ENCODE measurements at regions not wholly inside any gene's neighbourhood (a gene's known extent, or its start where the extent isn't known, plus 50 kb on each side); places are given as distances from the start of the nearest gene placed in this dataset.

DNA sequence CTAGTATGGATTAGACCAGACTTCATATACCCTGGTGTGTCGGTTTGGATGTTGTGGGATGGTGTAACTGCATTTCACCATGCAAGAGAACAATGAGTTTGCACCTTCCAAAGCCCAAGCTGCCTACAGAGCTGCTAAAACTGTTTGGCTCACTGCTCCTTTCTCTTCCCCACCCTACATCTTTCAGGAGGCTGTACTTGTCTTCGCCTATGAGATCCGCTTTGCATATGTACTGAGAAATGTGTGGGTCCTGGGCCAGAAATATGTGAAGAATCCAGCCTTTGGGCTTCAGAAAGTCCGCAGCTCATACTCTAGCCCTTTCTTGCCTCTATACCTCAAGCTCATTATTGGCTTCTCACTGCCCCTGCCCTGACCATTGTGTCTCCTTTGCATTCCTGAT lies 1060.0 kb downstream of the NTRK3 start:
- no peak overlapping the region for H3K4me3 ChIP-seq
- H3K36me3 ChIP-seq (replicated peaks in 1 of 2; ENCODE audit: insufficient read depth in 1 of 2, low read depth in 2 of 2): no peaks in the 10 kb centered on the region
- DNase-seq: no peak

DNA sequence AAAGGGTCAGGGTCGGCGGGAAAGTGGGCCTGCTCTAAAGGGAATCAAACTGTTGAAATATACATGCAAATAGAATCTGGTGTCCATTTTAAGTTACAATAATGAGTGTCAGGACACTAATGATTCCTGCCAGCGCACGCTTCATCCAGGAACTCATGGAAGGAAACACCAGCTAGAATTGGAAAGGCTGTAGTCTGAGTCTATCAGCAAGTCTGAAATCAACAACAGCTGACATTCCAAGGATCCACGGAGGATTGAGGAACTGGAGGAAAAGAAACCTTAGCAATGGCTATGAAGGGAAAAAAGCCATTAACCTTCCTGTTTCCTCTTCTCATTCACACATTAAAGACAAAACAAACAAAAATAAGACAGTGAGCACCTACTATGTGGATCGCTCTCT lies 1063.1 kb downstream of the NTRK3 start:
- WGBS, 2 donors: 72 to 80% methylated on average over 6 of the region's 6 CpGs
- TF ChIP-seq, protein P1, sequence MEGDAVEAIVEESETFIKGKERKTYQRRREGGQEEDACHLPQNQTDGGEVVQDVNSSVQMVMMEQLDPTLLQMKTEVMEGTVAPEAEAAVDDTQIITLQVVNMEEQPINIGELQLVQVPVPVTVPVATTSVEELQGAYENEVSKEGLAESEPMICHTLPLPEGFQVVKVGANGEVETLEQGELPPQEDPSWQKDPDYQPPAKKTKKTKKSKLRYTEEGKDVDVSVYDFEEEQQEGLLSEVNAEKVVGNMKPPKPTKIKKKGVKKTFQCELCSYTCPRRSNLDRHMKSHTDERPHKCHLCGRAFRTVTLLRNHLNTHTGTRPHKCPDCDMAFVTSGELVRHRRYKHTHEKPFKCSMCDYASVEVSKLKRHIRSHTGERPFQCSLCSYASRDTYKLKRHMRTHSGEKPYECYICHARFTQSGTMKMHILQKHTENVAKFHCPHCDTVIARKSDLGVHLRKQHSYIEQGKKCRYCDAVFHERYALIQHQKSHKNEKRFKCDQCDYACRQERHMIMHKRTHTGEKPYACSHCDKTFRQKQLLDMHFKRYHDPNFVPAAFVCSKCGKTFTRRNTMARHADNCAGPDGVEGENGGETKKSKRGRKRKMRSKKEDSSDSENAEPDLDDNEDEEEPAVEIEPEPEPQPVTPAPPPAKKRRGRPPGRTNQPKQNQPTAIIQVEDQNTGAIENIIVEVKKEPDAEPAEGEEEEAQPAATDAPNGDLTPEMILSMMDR (IDR thresholded peaks at IDR 0.05): no peak
- TF ChIP-seq POLR2A (IDR thresholded peaks at IDR 0.05): no peak
- intact Hi-C loops (cut with DNase I): no loop called here
- Histone ChIP-seq H3K4me1 (peaks cover 5% of the 10 kb centered on the region), H3K9me3 (no peaks in the 10 kb centered on the region), H3K4me3 (no peak overlapping the region), H3K36me3 (replicated peaks in 1 of 2; ENCODE audit: insufficient read depth in 1 of 2, low read depth in 2 of 2) (no peaks in the 10 kb centered on the region), H3K27ac (no peak overlapping the region), H3K27me3 (no peaks in the 10 kb centered on the region)
- ATAC-seq: no peak
- no peak for DNase-seq

More for the DNA sequence above, 1060.0 kb downstream of the NTRK3 start:
- intact Hi-C loops (cut with DNase I): no loop called here
- Histone ChIP-seq H3K27me3 (no peaks in the 10 kb centered on the region), H3K27ac (no peak overlapping the region), H3K9me3 (no peaks in the 10 kb centered on the region), H3K4me1 (no peaks in the 10 kb centered on the region)
- ATAC-seq: no peak
- TF ChIP-seq POLR2A (IDR thresholded peaks at IDR 0.05): no peak
- TF ChIP-seq, protein P1 (IDR thresholded peaks at IDR 0.05): no peak
- 71 to 86% methylated on average over 4 of the region's 4 CpGs for WGBS, 2 donors

DNA sequence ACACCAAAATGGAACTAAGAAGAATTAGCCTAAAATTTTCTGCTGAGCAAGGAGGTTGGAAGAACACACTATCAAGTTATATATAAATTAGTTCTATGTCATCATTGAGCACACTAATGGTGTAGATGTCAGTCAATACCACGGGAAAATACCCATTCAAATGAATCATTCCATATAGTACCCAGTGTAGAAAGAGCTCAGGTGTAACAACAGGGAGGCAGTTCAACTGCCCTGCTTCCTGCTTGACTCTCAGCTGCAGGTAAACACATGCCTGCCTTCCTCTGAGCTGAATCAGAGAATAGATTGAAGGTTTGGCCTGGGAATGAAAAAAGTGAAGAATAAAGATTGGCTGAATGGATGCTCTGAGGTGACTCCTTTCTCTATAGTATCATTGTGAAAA lies 1088.0 kb downstream of the AGBL1 start:
- intact Hi-C loops (cut with DNase I): no loop called here
- H3K27me3 ChIP-seq: no peaks in the 10 kb centered on the region
- ATAC-seq: no peak
- no peaks in the 10 kb centered on the region for H3K9me3 ChIP-seq
- H3K36me3 ChIP-seq (replicated peaks in 1 of 2; ENCODE audit: insufficient read depth in 1 of 2, low read depth in 2 of 2): no peaks in the 10 kb centered on the region
- no peak for TF ChIP-seq POLR2A (IDR thresholded peaks at IDR 0.05)
- TF ChIP-seq, protein P1 (IDR thresholded peaks at IDR 0.05): no peak
- H3K4me1 ChIP-seq: no peaks in the 10 kb centered on the region
- DNase-seq: no peak
- no peak overlapping the region for H3K4me3 ChIP-seq
- H3K27ac ChIP-seq: no peak overlapping the region
- WGBS, 2 donors: 10 to 19% methylated on average over 1 of the region's 1 CpG

DNA sequence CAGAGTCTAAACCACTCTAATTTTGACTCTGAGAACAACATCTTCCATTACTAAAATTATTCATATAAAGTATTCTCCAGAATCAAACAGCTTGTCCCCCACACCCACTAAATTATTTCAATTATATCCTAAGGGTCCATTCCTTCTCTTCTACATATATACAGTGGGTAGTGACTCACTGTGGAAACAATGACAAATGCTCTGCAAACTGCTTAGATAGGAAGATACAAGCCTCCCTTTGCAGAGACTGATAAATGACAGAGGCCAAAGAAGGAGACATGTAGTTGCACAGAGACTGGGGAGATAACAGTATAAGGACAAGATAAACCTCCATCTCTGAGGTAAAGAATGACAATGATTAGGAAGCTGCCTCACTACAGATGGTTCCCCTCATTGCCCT lies 1087.4 kb downstream of the AGBL1 start:
- TF ChIP-seq, protein P1 (IDR thresholded peaks at IDR 0.05): no peak
- DNase-seq: no peak
- Histone ChIP-seq H3K4me1 (no peaks in the 10 kb centered on the region), H3K36me3 (replicated peaks in 1 of 2; ENCODE audit: insufficient read depth in 1 of 2, low read depth in 2 of 2) (no peaks in the 10 kb centered on the region), H3K9me3 (no peaks in the 10 kb centered on the region), H3K4me3 (no peak overlapping the region), H3K27me3 (no peaks in the 10 kb centered on the region), H3K27ac (no peak overlapping the region)
- intact Hi-C loops (cut with DNase I): no loop called here
- no peak for ATAC-seq

DNA sequence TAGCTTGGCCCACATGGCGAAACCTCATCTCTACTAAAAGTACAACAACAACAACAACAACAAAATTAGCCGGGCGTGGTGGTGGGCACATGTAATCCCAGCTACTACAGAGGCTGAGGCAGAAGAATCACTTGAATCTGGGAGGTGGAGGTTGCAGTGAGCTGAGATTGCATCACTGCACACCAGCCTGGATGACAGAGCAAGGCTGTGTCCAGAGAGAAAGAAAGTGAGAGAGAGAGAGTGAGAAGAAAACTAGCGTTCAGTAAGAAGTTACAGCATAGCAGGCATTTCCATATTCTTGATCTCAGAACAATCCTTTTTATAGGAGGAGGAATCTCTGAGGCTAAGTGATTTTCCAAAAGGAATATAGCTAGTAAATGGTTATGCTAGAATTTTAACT lies 1076.1 kb downstream of the AGBL1 start:
- Histone ChIP-seq H3K27me3 (no peaks in the 10 kb centered on the region), H3K4me3 (no peak overlapping the region), H3K4me1 (no peaks in the 10 kb centered on the region), H3K36me3 (replicated peaks in 1 of 2; ENCODE audit: insufficient read depth in 1 of 2, low read depth in 2 of 2) (no peaks in the 10 kb centered on the region), H3K9me3 (no peaks in the 10 kb centered on the region), H3K27ac (no peak overlapping the region)
- TF ChIP-seq, protein P1 (IDR thresholded peaks at IDR 0.05): no peak
- TF ChIP-seq POLR2A (IDR thresholded peaks at IDR 0.05): no peak
- intact Hi-C loops (cut with DNase I): no loop called here
- DNase-seq (no peak), ATAC-seq (no peak)
- 68 to 78% methylated on average over 4 of the region's 4 CpGs for WGBS, 2 donors

All from body of pancreas (tissue), 4 donors.